ENCODE measurements at regions not wholly inside any gene's neighbourhood (a gene's known extent, or its start where the extent isn't known, plus 50 kb on each side); places are given as distances from the start of the nearest gene placed in this dataset.

DNA sequence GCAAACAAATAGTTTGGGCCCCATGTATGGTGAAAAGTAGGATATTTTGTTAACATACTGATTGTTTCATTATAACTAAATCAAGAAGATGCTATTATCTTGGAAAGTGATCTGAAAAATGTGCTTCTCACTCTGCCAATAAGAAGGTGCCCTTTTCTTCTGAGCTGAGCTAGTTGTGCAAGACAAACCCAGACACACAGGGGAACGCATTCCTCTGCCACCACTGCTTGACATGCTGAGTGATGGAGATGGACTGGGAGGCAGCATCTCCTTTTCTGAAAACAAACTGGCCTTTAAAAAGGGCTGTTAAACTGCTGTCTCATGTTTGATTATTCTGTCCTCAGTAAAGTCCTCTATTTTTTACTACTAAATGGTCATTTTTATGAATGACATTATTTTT, 1989.9 kb upstream of the CELF4 start:
- no peak for TF ChIP-seq ZNF384 (IDR thresholded peaks at IDR 0.05)
- TF ChIP-seq FOXK2 (IDR thresholded peaks at IDR 0.05) = no peak
- TF ChIP-seq LEF1 (IDR thresholded peaks at IDR 0.05; ENCODE audit: borderline replicate concordance) = no peak
- TF ChIP-seq L3MBTL2 (conservative IDR thresholded peaks at IDR 0.05) = no peak
- ChIA-PET CTCF (no interaction called here), POLR2A (no interaction called here)
- DNase-seq (ENCODE audit: extremely low spot score) = no peak

DNA sequence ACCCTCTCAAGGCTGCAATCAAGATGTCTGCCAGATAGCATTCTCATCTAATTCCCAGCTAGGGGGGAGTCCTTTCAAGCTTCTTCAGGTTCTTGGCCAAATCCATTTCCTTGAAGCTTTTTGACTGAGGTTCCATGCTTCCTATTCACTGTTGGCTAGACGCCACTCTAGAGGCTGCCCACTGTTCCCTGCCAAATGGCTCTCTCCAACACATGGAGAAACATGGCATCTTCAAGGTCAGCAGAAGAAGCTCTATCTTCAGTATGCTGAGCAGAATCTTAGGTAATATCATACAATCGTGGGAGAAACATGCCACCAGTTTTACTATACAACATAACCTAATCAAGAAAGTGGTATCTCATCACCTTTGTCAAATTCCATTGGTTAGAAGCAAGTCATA, 1985.1 kb upstream of the CELF4 start:
- ChIA-PET POLR2A (no interaction called here), CTCF (no interaction called here)
- TF ChIP-seq ELF4 (IDR thresholded peaks at IDR 0.05) = no peak
- no peak for TF ChIP-seq SP1 (IDR thresholded peaks at IDR 0.05)
- TF ChIP-seq SUZ12 (IDR thresholded peaks at IDR 0.05) = no peak
- TF ChIP-seq PKNOX1 (IDR thresholded peaks at IDR 0.05) = no peak
- TF ChIP-seq NFRKB (IDR thresholded peaks at IDR 0.05) = no peak
- TF ChIP-seq FOXK2 (IDR thresholded peaks at IDR 0.05) = no peak
- TF ChIP-seq FOXA1 (IDR thresholded peaks at IDR 0.05) = no peak
- no peak for TF ChIP-seq ZNF384 (IDR thresholded peaks at IDR 0.05)
- TF ChIP-seq HDGF (IDR thresholded peaks at IDR 0.05; ENCODE audit: borderline replicate concordance) = no peak
- no peak for TF ChIP-seq TARDBP (IDR thresholded peaks at IDR 0.05)
- TF ChIP-seq FOXM1 (IDR thresholded peaks at IDR 0.05; ENCODE audit: borderline replicate concordance) = no peak
- no peak for TF ChIP-seq CTBP1 (IDR thresholded peaks at IDR 0.05; ENCODE audit: borderline replicate concordance)
- no peak for TF ChIP-seq L3MBTL2 (conservative IDR thresholded peaks at IDR 0.05)
- DNase-seq (ENCODE audit: extremely low spot score) = no peak

- POLR2A ChIA-PET = interaction anchor here (0.6 kb wide), 1 partner anchor 514 kb away, joined by 3 read pairs; no protein-coding TSS in a partner anchor
- DNase-seq (ENCODE audit: extremely low spot score) = no peak
- CTCF ChIA-PET = no interaction called here
- TF ChIP-seq ARNT (IDR thresholded peaks at IDR 0.05) (no peak), ELF4 (IDR thresholded peaks at IDR 0.05) (no peak), NFRKB (IDR thresholded peaks at IDR 0.05) (no peak), L3MBTL2 (conservative IDR thresholded peaks at IDR 0.05) (no peak), SP1 (IDR thresholded peaks at IDR 0.05) (no peak), LEF1 (IDR thresholded peaks at IDR 0.05; ENCODE audit: borderline replicate concordance) (no peak), CTBP1 (IDR thresholded peaks at IDR 0.05; ENCODE audit: borderline replicate concordance) (no peak)
Observed at GRCh38 chr18:39549144-39549543, 1983.5 kb upstream of the CELF4 start.

GRCh38 chr18:39531659-39532058, 1966.1 kb upstream of the CELF4 start:
- DNase-seq (ENCODE audit: extremely low spot score) = no peak
- TF ChIP-seq BHLHE40 (IDR thresholded peaks at IDR 0.05; ENCODE audit: borderline replicate concordance) (no peak), L3MBTL2 (conservative IDR thresholded peaks at IDR 0.05) (no peak), FOXA1 (IDR thresholded peaks at IDR 0.05) (no peak), HDGF (IDR thresholded peaks at IDR 0.05; ENCODE audit: borderline replicate concordance) (no peak), PKNOX1 (IDR thresholded peaks at IDR 0.05) (no peak), SUZ12 (IDR thresholded peaks at IDR 0.05) (no peak), SP1 (IDR thresholded peaks at IDR 0.05) (no peak), ARNT (IDR thresholded peaks at IDR 0.05) (no peak), LEF1 (IDR thresholded peaks at IDR 0.05; ENCODE audit: borderline replicate concordance) (no peak), TARDBP (IDR thresholded peaks at IDR 0.05) (no peak), FOXK2 (IDR thresholded peaks at IDR 0.05) (no peak), FOXM1 (IDR thresholded peaks at IDR 0.05; ENCODE audit: borderline replicate concordance) (no peak), ELF4 (IDR thresholded peaks at IDR 0.05) (no peak), CTBP1 (IDR thresholded peaks at IDR 0.05; ENCODE audit: borderline replicate concordance) (no peak), NFRKB (IDR thresholded peaks at IDR 0.05) (no peak), ZNF384 (IDR thresholded peaks at IDR 0.05) (no peak)
- ChIA-PET CTCF (no interaction called here), POLR2A (no interaction called here)

- DNase-seq (ENCODE audit: extremely low spot score) = no peak
- POLR2A ChIA-PET = no interaction called here
- TF ChIP-seq PKNOX1 (IDR thresholded peaks at IDR 0.05) (no peak), FOXM1 (IDR thresholded peaks at IDR 0.05; ENCODE audit: borderline replicate concordance) (no peak), CTBP1 (IDR thresholded peaks at IDR 0.05; ENCODE audit: borderline replicate concordance) (no peak), L3MBTL2 (conservative IDR thresholded peaks at IDR 0.05) (no peak), NFRKB (IDR thresholded peaks at IDR 0.05) (no peak), SP1 (IDR thresholded peaks at IDR 0.05) (no peak), ELF4 (IDR thresholded peaks at IDR 0.05) (no peak), FOXA1 (IDR thresholded peaks at IDR 0.05) (no peak), FOXK2 (IDR thresholded peaks at IDR 0.05) (no peak), LEF1 (IDR thresholded peaks at IDR 0.05; ENCODE audit: borderline replicate concordance) (no peak), ZNF384 (IDR thresholded peaks at IDR 0.05) (no peak), BHLHE40 (IDR thresholded peaks at IDR 0.05; ENCODE audit: borderline replicate concordance) (no peak), TARDBP (IDR thresholded peaks at IDR 0.05) (no peak), ARNT (IDR thresholded peaks at IDR 0.05) (no peak), HDGF (IDR thresholded peaks at IDR 0.05; ENCODE audit: borderline replicate concordance) (no peak), SUZ12 (IDR thresholded peaks at IDR 0.05) (no peak)
- CTCF ChIA-PET = no interaction called here
Observed at GRCh38 chr18:39529358-39529757, 1963.8 kb upstream of the CELF4 start.

DNA sequence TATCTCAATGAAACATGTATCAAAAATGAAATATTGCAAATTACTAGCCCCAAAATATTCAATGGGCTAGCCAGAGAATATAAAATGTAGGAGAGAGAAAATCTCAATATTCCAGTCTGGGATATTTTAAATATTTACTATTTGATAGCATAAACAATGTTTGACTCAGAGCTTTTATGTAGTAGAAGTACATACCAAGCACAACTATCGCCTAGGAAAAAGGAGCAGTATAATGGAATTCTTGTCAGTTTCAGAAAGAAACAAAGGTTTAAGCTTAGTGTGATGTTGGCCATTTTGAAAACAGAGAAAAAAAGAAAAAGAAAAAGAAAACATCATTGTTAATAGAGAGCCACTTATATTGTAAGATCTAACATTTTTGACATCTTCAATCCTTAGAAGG, 1961.9 kb upstream of the CELF4 start:
- POLR2A ChIA-PET = no interaction called here

More for the DNA sequence above, 1961.9 kb upstream of the CELF4 start:
- TF ChIP-seq SUZ12 (IDR thresholded peaks at IDR 0.05) = no peak
- no peak for TF ChIP-seq TARDBP (IDR thresholded peaks at IDR 0.05)
- no peak for TF ChIP-seq FOXA1 (IDR thresholded peaks at IDR 0.05)
- TF ChIP-seq ZNF384 (IDR thresholded peaks at IDR 0.05) = no peak
- TF ChIP-seq HDGF (IDR thresholded peaks at IDR 0.05; ENCODE audit: borderline replicate concordance) = no peak
- TF ChIP-seq FOXK2 (IDR thresholded peaks at IDR 0.05) = no peak
- no peak for TF ChIP-seq CTBP1 (IDR thresholded peaks at IDR 0.05; ENCODE audit: borderline replicate concordance)
- TF ChIP-seq LEF1 (IDR thresholded peaks at IDR 0.05; ENCODE audit: borderline replicate concordance) = no peak
- TF ChIP-seq PKNOX1 (IDR thresholded peaks at IDR 0.05) = no peak
- TF ChIP-seq SP1 (IDR thresholded peaks at IDR 0.05) = no peak
- no peak for TF ChIP-seq BHLHE40 (IDR thresholded peaks at IDR 0.05; ENCODE audit: borderline replicate concordance)
- TF ChIP-seq NFRKB (IDR thresholded peaks at IDR 0.05) = no peak
- no peak for TF ChIP-seq FOXM1 (IDR thresholded peaks at IDR 0.05; ENCODE audit: borderline replicate concordance)
- CTCF ChIA-PET = interaction anchor here (0.6 kb wide), 1 partner anchor 1166 kb away, joined by 3 read pairs; no protein-coding TSS in a partner anchor
- DNase-seq (ENCODE audit: extremely low spot score) = no peak

All from HEK293T (cell line).